Activated CD8-positive, alpha-beta memory T cell treated with anti-CD3 and anti-CD28 coated beads, Interleukin-2, amount 50 U/mL, for 48 hours (primary cell): ENCODE measurements at regions not wholly inside any gene's neighbourhood (a gene's known extent, or its start where the extent isn't known, plus 50 kb on each side); places are given as distances from the start of the nearest gene placed in this dataset.
"Not testable (repeated sequence)": the region's sequence is repeated elsewhere in the genome, so short reads cannot be mapped to it uniquely, and the experiment has no call there.

ENCODE experiments used
- DNase-seq: peaks from one replicate; pipeline ENCODE4 v3.0.0-alpha.2; 2020

- no peak for DNase-seq
Observed at GRCh38 chr2:121818546-121818945, 63.1 kb downstream of the TSN start.

- DNase-seq, result no peak
Observed at GRCh38 chr2:121819846-121820245, 64.4 kb downstream of the TSN start.

- no peak for DNase-seq
Observed at GRCh38 chr2:121821476-121822158, 66.2 kb downstream of the TSN start.

- no peak for DNase-seq
Observed at GRCh38 chr2:121824264-121824663, 68.8 kb downstream of the TSN start.

GRCh38 chr2:121825003-121825950 is 69.8 kb downstream of the TSN start:
- no peak for DNase-seq

GRCh38 chr2:121826036-121826435 is 70.6 kb downstream of the TSN start:
- no peak for DNase-seq

GRCh38 chr2:121828281-121828731 is 72.9 kb downstream of the TSN start:
- no peak for DNase-seq

- no peak for DNase-seq
Observed at GRCh38 chr2:121830809-121831208, 75.4 kb downstream of the TSN start.

- DNase-seq, result no peak
Observed at GRCh38 chr2:121831841-121832240, 76.4 kb downstream of the TSN start.

GRCh38 chr2:121832412-121833357 is 77.2 kb downstream of the TSN start:
- DNase-seq, result no peak

- DNase-seq, result no peak
Observed at GRCh38 chr2:121833358-121833723, 77.9 kb downstream of the TSN start.

GRCh38 chr2:121836611-121837010 is 81.2 kb downstream of the TSN start:
- no peak for DNase-seq

- DNase-seq, result no peak
Observed at GRCh38 chr2:121837591-121837990, 82.1 kb downstream of the TSN start.

GRCh38 chr2:121838551-121838950 is 83.1 kb downstream of the TSN start:
- DNase-seq, result no peak

GRCh38 chr2:121839584-121839983 is 84.1 kb downstream of the TSN start:
- DNase-seq, result no peak

GRCh38 chr2:121849236-121849635 is 93.8 kb downstream of the TSN start:
- no peak for DNase-seq

- not testable (repeated sequence) for DNase-seq
Observed at GRCh38 chr2:121853149-121853548, 97.7 kb downstream of the TSN start.

- DNase-seq, result no peak
Observed at GRCh38 chr2:121855510-121855909, 100.1 kb downstream of the TSN start.

GRCh38 chr2:121856360-121856759 is 100.9 kb downstream of the TSN start:
- DNase-seq, result no peak

- no peak for DNase-seq
Observed at GRCh38 chr2:121858369-121858768, 102.9 kb downstream of the TSN start.

- no peak for DNase-seq
Observed at GRCh38 chr2:121858847-121859246, 103.4 kb downstream of the TSN start.

GRCh38 chr2:121860033-121860757 is 104.7 kb downstream of the TSN start:
- no peak for DNase-seq
